ENCODE measurements at regions not wholly inside any gene's neighbourhood (a gene's known extent, or its start where the extent isn't known, plus 50 kb on each side); places are given as distances from the start of the nearest gene placed in this dataset.

DNA sequence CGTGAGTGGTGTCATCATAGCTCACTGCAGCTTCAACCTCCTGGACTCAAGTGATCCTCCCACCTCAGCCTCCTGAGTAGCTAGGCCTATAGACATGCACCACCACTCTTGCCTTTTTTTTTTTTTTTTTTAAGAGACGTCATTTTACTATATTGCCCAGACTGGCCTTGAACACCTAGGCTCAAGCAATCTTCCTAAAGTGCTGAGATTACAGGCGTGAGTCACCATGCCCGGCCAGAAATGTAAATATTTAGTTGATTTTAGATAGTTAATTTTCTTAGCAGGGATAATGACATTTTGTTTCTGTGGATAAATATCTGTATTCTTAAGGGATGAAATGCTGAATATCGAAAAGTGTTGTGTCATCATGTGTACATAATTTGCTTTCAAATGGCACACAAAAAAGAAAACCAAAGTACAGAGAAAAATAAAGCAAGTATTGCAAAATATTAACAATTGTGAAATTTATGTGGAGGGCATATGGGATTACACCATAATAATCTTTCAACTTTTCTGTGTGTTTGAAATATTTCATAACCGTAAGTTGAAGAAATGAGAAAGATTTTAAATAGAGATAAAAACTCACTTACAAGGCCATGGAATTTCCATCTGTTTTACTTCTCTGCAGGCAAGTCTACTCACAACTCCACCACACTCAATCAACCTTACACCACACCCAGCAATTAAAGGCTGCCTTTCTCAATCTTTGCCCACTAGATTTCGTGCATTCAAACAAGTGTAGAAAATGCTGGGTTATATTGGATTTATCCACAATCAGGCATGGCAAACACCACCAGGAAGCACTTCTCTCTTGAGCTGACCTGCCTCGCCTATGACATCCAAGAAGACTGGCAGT is 93.7 kb downstream of the SPTSSA start (continued):
- TF ChIP-seq CBX5 (CRISPR knock-in tag; IDR thresholded peaks at IDR 0.05; ENCODE audit: borderline replicate concordance) (peak; percentile 45; the same call in 1 of the 2 replicates), ZC3H4 (CRISPR knock-in tag; IDR thresholded peaks at IDR 0.05; ENCODE audit: borderline replicate concordance) (no peak), SRY (CRISPR knock-in tag; IDR thresholded peaks at IDR 0.05) (no peak), SRSF9 (IDR thresholded peaks at IDR 0.05; ENCODE audit: borderline replicate concordance, insufficient read depth, low read depth, low read length, poor library complexity, severe bottlenecking) (no peak), ZNF282 (IDR thresholded peaks at IDR 0.05; ENCODE audit: partially characterized antibody) (no peak), NCOA2 (CRISPR knock-in tag; IDR thresholded peaks at IDR 0.05) (peak; percentile 90), ZNF18 (CRISPR knock-in tag; IDR thresholded peaks at IDR 0.05; ENCODE audit: insufficient replicate concordance) (no peak), NCOA5 (CRISPR knock-in tag; IDR thresholded peaks at IDR 0.05) (no peak), TERF1 (CRISPR knock-in tag; IDR thresholded peaks at IDR 0.05) (no peak), NFKBIZ (CRISPR knock-in tag; IDR thresholded peaks at IDR 0.05) (peak; percentile 45; the same call in 1 of the 2 replicates), ZNF451 (CRISPR knock-in tag; IDR thresholded peaks at IDR 0.05) (no peak), ADNP (CRISPR knock-in tag; IDR thresholded peaks at IDR 0.05) (no peak), TBX2 (CRISPR knock-in tag; IDR thresholded peaks at IDR 0.05; ENCODE audit: borderline replicate concordance) (peak; percentile 42), THYN1 (CRISPR knock-in tag; IDR thresholded peaks at IDR 0.05; ENCODE audit: borderline replicate concordance, low read depth) (no peak), DRAP1 (CRISPR knock-in tag; IDR thresholded peaks at IDR 0.05) (no peak), HNRNPK (IDR thresholded peaks at IDR 0.05; ENCODE audit: low read depth, low read length, poor library complexity, severe bottlenecking) (no peak), ZFYVE20 (CRISPR knock-in tag; IDR thresholded peaks at IDR 0.05; ENCODE audit: borderline replicate concordance, low read depth) (no peak), TMF1 (CRISPR knock-in tag; IDR thresholded peaks at IDR 0.05; ENCODE audit: low read depth) (no peak), CREB1 (IDR thresholded peaks at IDR 0.05) (peak; percentile 85), CREB1 (CRISPR knock-in tag; IDR thresholded peaks at IDR 0.05) (peak; percentile 72; the same call in 1 of the 2 replicates), HDAC2 (CRISPR knock-in tag; IDR thresholded peaks at IDR 0.05) (no peak), ZNF337 (CRISPR knock-in tag; IDR thresholded peaks at IDR 0.05; ENCODE audit: borderline replicate concordance, low read depth) (no peak), ZNF263 (CRISPR knock-in tag; IDR thresholded peaks at IDR 0.05) (no peak), SMARCC2 (IDR thresholded peaks at IDR 0.05) (no peak), KDM2A (CRISPR knock-in tag; IDR thresholded peaks at IDR 0.05; ENCODE audit: borderline replicate concordance, low read depth) (no peak), SIN3B (IDR thresholded peaks at IDR 0.05; ENCODE audit: low read length) (no peak), NR3C1 (CRISPR knock-in tag; IDR thresholded peaks at IDR 0.05) (no peak), XBP1 (CRISPR knock-in tag; IDR thresholded peaks at IDR 0.05) (no peak), ZNF335 (CRISPR knock-in tag; IDR thresholded peaks at IDR 0.05) (no peak)
- TF ChIP-seq, protein P1, sequence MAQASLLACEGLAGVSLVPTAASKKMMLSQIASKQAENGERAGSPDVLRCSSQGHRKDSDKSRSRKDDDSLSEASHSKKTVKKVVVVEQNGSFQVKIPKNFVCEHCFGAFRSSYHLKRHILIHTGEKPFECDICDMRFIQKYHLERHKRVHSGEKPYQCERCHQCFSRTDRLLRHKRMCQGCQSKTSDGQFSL (CRISPR knock-in tag; IDR thresholded peaks at IDR 0.05), result no peak

All from HepG2 (cell line).